ENCODE measurements at regions not wholly inside any gene's neighbourhood (a gene's known extent, or its start where the extent isn't known, plus 50 kb on each side); places are given as distances from the start of the nearest gene placed in this dataset.

- Histone ChIP-seq H3K4me1 (peaks cover 0 to 8% (median 0%) of the 10 kb centered on the region in 9 donors), H3K27ac (peak overlapping the region in 1 of 10 donors; percentile 38), H3K27me3 (no peaks in the 10 kb centered on the region), H3K36me3 (no peaks in the 10 kb centered on the region), H3K4me3 (no peak overlapping the region), H3K9me3 (no peaks in the 10 kb centered on the region)
- peak in 5 of 8 donors; percentile 61 to 87 (median 68) for ATAC-seq
- 36 to 48% methylated on average over 6 of the region's 6 CpGs for WGBS, 2 donors
- TF ChIP-seq CTCF (IDR thresholded peaks at IDR 0.05): no peak
- intact Hi-C loops (cut with DNase I): no loop called here
- no peak for DNase-seq
These were observed 234.5 kb downstream of the RBM43 start for GRCh38 chr2:151027151-151027550.

GRCh38 chr2:151025816-151026215 is 235.8 kb downstream of the RBM43 start:
- no peak for TF ChIP-seq CTCF (IDR thresholded peaks at IDR 0.05)
- 85 to 86% methylated on average over 1 of the region's 1 CpG for WGBS, 2 donors
- intact Hi-C loops (cut with DNase I): no loop called here

GRCh38 chr2:151024696-151025251 is 236.9 kb downstream of the RBM43 start:
- no peaks in the 10 kb centered on the region for H3K9me3 ChIP-seq
- H3K27ac ChIP-seq: no peak overlapping the region
- TF ChIP-seq CTCF (IDR thresholded peaks at IDR 0.05): no peak
- no peaks in the 10 kb centered on the region for H3K36me3 ChIP-seq
- H3K27me3 ChIP-seq: no peaks in the 10 kb centered on the region
- no peak overlapping the region for H3K4me3 ChIP-seq
- no peak for DNase-seq
- ATAC-seq: no peak
- peaks cover 0 to 15% (median 0%) of the 10 kb centered on the region in 9 donors for H3K4me1 ChIP-seq
- intact Hi-C loops (cut with DNase I): no loop called here
- 52 to 58% methylated on average over 4 of the region's 4 CpGs for WGBS, 2 donors

More at GRCh38 chr2:151025816-151026215, 235.8 kb downstream of the RBM43 start:
- Histone ChIP-seq H3K9me3 (no peaks in the 10 kb centered on the region), H3K27ac (no peak overlapping the region), H3K4me1 (peaks cover 0 to 15% (median 0%) of the 10 kb centered on the region in 9 donors), H3K36me3 (no peaks in the 10 kb centered on the region), H3K4me3 (no peak overlapping the region), H3K27me3 (no peaks in the 10 kb centered on the region)
- ATAC-seq (no peak), DNase-seq (no peak)

GRCh38 chr2:151021747-151022452 is 239.8 kb downstream of the RBM43 start:
- no peak for TF ChIP-seq CTCF (IDR thresholded peaks at IDR 0.05)
- no peak for DNase-seq
- Histone ChIP-seq H3K4me1 (peaks cover 0 to 14% (median 0%) of the 10 kb centered on the region in 9 donors), H3K27ac (no peak overlapping the region), H3K9me3 (peaks cover 0 to 9% (median 0%) of the 10 kb centered on the region in 11 donors), H3K27me3 (no peaks in the 10 kb centered on the region), H3K4me3 (no peak overlapping the region), H3K36me3 (no peaks in the 10 kb centered on the region)
- 42 to 50% methylated on average over 5 of the region's 5 CpGs for WGBS, 2 donors
- ATAC-seq: peak in 2 of 8 donors; percentile 42 to 73
- intact Hi-C loops (cut with DNase I): no loop called here

Data from heart right ventricle (tissue), 16 donors.